Stimulated activated CD4-positive, alpha-beta T cell treated with anti-CD3 and anti-CD28 coated beads, Interleukin-2, amount 100 ng/mL, for 24 hours (primary cell): ENCODE measurements at regions not wholly inside any gene's neighbourhood (a gene's known extent, or its start where the extent isn't known, plus 50 kb on each side); places are given as distances from the start of the nearest gene placed in this dataset.
"Not testable (repeated sequence)": the region's sequence is repeated elsewhere in the genome, so short reads cannot be mapped to it uniquely, and the experiment has no call there.

Experiments
- DNase-seq, 2 donors: peaks; one replicate each; pipeline ENCODE4 v3.0.0-alpha.2; 2020

DNA sequence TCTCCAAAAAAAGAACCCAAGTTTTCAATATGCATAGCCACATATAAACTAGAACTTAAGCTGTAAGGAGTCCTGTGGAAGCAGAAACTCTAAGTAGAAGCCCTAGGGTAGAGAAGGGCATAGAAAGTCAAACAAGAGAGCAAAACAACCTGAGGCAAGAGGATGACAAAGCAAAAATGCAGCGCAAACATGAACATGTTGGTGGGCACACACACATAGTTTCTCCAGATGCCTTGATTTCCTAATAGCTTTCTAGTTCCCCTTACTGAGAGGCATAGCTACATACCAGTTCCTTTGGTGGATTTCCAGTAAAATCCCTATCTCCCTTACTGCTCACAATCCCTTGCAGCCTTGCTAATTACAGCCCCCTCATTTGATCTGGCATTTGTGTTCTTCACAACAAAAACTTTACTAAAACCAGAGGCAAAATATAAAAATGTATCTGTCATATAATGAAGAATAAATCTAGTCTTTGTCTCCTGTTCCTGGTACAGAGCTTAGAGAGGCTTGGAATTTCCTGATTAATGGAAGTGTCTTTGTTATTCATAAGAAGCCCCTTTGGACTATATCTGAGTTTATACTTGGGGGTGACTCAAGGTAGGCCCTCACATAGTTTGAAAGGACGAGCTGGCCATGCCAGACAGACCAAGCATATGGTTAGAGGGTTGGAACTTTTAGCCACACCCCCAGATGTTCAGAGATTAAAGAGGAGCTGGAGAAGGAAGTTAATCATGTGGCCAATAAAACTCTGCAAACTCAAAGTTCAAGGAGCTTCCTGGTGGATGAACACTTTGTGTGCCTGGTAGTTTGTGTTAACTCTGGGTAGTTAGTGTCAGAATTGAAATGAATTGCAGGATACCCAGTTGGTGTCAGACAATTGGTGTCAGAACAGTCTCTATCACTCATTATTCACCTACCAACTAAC is 52.7 kb upstream of the ZCCHC13 start:
- no peak for DNase-seq

DNA sequence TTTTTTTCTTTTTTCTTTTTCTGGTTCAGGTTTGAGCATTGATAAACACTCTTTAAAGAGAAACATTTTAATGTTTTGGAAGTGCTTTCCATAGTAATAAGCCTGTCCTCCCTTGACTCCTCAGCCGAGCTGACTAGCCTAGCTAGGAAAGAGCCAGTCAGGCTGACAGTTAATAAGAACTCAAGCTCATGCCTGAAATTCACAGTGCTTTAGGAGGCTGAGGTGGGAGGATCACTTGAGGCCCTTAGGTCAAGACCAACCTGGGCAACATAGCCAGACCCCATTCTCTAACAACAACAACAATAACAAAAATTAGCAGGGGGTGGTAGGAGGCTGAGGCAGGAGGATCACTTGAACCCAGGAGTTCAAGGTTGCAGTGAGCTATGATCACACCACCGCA is 53.4 kb upstream of the ZCCHC13 start:
- no peak for DNase-seq

DNA sequence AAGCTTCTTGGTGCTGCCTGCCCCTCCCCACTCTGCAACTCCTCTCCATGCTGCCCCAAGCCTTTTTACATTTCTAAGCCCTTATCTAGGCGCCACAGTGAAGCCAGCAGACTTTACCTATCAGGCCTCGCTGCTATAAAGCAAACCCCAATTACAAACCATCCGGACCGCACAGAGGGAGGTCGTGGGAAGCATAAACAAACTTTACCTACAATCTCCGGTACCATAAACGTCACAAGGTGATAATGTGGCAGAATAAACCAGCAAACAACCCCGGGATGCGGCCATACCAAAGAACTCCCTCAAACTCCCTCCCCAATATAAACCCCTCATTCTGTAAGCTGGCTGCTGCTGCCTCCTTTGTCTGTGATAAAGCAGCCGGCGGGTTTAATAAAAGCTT is 54.0 kb upstream of the ZCCHC13 start:
- DNase-seq = no peak

DNA sequence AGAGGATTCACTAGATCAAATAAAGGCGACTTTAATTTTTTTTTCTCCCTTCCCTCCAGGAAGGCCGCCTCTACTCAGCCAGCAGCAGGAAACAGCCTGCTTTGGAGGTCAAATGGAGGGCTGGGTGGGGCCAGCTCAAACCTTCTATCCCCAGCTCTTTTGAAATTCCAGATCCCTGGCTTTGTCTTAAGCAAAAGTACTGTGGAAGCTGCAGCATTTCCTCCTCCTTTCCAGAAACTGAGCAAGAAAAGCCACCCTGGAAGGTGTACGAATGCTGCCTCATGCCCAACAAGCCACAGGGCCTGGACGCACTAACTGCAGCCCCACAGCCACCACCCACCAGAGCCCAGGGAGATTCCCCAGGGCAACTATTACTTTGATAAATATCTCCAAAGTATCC is 55.1 kb upstream of the ZCCHC13 start:
- DNase-seq = no peak

DNA sequence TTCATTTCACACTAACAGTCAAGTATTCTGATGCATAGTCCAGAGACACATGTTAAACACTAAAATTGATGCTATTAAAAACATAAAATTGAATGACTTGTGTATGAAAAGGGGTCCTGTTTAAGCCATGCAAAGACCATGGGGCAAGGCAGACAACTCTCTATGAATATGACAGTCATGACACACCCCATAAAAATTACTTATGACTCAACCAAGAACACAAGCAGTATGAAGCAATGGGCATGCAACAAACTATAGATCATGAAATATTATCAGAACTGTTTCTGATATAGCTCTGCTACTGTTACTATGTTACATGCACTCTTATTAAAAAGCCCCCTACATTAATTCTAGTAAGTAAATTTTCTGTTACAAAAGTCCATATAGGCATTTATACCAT is 57.5 kb upstream of the ZCCHC13 start:
- no peak for DNase-seq

DNA sequence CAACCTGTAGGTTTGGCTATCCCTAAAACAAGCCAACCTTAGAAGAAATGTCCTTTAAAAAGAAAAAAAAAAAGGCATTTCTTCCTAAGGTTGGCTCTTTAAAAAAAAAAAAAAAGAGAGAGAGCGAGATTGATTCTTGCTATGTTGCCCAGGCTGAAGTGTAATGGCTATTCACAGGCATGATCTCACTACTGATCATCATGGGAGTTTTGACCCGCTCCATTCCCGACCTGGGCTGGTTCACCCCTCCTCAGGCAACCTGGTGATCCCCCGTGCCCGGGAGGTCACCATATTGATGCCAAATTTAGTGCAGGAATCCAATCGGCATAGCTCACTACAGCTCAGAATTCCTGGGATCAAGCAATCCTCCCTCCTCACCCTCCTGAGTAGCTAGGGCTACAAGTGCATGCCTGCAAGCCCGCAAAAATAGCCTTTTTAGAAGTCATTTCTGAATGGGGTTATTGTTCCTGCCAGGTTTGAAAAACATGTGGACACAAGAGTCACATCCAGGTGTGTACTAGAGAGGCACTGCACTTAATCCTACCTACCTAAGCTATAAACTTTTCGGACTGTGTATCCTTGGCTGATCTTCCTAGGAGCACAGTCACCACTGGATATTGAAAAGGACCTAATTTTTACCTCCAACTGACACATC is 61.4 kb upstream of the ZCCHC13 start:
- DNase-seq = no peak

DNA sequence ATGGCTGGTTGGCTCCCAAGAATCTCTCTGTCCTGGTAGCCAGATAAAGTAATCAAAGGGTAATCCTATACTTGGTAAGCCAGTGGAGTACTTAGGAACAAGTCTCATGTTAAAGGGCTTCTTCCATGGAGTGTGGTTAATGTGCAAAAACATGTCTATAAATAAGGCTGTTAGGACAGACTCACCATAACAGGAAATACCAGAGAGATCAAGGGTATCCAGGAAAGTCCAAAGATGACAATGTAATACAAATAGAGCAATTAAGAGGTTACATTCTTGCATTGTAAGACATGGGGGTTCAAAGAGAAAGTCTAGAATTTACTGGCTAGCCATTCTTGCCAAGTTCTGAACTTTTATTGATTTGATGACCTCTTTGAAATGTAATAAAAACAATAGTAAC is 61.9 kb upstream of the ZCCHC13 start:
- DNase-seq = no peak

DNA sequence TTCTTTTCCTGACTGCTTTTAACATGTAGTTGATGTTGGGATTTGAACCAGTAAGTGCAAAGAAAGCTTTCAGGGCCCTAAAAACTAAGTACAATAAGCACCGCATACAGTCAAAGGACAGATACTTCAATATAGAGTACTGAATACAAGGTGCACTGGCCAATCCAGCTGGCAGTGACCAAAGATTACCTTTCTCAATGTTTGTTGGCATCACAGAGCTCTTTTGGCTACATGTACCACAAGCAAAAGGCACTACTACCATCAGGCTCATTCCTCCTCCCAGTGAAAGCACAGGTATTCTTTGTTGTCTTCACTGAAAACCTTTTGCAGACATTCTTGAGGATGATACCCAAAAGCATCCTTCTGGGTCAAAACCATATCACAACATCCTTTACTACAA is 65.2 kb upstream of the ZCCHC13 start:
- DNase-seq = no peak

DNA sequence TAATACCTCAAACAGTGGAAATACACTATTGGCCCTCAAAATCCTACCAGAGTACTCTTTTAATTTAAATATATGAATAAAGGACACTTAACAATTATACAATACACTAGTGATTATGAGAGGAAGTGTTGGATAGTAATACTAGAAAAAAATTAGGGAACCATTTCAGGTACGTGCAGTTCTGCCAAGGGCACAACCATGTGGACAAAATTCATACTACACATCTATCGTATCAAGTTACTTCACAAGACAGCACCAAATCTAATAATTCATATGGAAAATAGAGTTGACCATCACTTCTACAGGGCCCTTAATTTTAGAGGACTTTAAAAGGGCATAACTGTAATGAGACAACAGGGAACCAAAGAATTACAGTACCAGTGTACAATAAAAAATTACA is 69.2 kb upstream of the ZCCHC13 start:
- DNase-seq = no peak

DNA sequence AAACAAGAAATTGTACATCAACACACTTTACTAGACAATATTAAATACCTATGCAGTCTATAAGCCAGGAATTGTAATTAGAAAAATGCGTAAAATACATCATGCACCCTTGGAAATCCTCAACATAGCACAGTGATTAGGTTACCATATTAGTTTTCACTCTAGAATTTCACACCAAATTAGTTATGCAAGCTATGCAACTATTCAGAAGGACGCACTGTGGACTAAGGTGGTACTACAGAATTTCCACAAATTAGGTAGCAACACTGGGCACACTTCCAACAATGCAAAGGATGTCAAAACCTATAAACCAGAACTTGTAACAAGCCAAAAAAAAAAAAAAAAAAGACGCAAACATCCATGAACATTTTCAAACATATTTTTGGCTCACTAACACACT is 71.1 kb upstream of the ZCCHC13 start:
- no peak for DNase-seq

DNA sequence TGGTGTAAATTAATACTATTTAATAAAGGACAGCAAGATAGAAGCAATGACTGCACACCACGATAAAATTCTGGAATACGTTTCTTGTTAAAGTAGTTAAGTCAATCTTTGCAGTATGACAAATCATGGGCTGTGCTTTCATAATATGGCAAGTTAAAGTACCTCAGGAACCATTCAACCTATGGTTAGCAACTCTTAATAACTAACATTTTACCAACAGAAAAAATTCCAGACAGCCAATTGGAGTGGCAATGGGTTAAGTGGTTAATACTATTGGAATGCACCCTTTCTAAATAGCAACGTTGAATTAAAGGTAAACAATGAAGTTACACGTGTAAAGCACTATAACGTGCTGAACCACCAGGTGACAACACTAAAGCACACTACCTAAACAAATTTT is 72.4 kb upstream of the ZCCHC13 start:
- no peak for DNase-seq

DNA sequence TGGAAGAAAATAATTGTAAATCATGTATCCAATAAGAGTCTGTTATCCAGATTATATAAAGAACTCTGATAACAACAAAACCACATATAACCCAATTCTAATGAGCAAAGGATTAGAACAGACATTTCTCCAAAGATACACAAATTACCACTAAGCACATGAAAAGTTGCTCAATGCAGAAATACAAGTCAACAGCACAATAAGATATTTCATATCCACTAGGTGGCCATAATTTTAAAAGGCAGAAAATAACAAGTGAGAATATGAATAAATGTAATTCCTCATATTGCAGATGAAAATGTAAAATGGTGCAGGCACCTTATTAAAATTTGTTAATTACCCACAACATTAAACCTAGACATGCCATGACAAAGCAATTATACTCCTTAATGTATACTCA is 73.9 kb upstream of the ZCCHC13 start:
- DNase-seq = no peak

DNA sequence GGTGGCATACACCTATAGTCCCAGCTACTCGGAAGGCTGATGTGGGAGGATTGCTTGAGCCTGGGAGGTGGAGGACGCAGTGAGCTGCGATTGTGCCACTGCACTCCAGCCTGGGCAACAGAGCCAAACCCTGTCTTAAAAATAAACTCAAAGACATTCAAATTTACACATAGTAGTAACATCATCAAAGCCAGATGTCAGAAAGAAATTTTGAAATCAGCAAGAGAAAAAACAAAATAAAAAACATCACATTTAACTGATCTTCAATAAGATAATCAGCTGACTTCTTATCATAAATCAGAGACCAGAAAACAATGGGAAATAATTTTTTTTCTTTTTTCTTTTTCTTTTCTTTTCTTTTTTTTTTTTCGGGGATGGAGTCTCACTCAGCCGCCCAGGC is 78.9 kb upstream of the ZCCHC13 start:
- no peak for DNase-seq

DNA sequence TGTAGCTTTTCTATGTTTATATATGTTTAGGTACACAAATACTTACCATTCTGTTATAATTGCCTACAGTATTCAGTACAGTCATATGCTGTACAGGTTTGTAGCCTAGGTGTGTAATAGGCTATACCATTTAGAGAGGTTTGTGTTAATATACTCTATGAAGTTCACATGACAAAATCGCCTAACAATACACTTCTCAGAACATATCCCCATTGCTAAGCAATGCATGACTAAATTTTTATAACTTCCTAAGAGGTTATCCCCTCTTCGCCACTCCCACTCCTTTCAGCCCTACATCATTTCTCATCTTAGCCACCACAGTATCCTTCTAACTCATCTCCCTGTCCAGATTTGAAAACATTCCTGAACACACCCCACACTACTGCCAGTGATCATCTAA is 83.7 kb upstream of the ZCCHC13 start:
- DNase-seq = no peak

DNA sequence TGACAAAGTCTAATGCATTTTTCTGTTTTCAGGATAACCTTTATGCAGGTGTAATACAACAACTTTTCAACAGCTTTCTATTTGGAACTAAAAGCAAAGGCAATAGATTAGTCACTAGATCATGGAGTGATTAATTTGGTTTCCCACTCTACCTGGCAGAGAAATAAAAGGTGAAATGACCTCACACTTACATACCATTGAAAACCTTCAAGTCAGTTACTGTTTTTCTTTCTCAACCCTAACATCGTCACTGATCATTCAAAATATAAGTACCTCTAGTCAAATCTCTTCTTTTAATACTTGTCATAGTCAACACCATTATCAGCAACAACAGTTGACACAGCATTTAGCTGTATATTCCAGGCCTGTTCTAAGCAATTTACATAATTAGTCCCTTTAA is 85.1 kb upstream of the ZCCHC13 start:
- DNase-seq = no peak

DNA sequence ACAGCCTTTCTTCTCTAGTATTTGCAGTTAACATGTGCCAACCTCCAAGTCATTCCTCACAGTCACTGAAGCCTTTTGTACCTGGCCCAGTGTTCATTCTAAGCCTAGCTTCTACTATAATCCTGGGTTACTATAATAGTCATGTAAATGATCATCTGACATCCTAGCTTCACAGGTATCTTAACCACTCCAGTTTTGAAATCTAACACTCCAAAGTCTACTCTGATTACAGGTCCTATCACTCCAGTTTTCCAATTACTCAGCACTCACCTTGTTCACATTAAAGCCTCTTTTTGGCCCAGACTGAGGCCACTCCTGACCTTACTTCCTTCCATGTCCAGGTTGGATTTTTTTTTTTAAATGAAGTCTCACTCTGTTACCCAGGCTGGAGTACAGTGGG is 87.6 kb upstream of the ZCCHC13 start:
- DNase-seq = no peak

DNA sequence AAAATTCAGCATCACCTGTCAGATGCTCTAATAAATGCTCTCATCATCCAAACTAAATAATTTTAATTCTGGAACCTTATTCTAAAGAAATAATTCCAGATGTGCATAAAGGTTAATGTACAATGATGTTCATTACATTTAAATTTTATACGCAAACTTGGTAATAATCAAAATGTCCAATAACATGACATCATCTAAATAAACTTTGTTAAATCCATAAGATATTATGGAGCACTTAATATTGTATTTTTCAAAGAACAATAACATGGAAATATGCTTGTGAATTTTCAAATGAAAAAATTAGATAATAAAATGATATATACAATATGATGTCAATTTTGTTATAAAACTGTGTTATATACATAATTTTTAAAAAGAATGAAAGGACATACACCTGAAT is 92.1 kb upstream of the ZCCHC13 start:
- DNase-seq = no peak

DNA sequence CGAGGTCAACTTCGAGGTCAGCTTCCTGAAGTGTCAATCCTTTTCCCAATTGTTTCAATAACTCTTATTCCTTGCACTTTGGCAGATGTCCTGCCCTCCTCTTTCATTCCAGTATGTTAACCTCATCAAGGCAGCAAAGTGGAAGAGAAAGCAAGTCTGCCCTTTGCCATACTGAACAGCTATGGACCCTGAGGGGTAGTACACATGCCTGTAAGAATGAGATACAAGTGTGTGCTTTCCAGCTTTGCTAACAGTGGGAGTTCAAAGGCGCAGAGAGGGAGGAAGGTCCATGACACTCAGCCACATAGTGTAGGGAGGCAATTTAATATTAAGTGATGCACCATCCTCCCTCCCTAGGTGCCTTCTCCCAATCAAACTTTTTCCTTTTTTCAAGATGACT is 96.4 kb upstream of the ZCCHC13 start:
- no peak for DNase-seq

DNA sequence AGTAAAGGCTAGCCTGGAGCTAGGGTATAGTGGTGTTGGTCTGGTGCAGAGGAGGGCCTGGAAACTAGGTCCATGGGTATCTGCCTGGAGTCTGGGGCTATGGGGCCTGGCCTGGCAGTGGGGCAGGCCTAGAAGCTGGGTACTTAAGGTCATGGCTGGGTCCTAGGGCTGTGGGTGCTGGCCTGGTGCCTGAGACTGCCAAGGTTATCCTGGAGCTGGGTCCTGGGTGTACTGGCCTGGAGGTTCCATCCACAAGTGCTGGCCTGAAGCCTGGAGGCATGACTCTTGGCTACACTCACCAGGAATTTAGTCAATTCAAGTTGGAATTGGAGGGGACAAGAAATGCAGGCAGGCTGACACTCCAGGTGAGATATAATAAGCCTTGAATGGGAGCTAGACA is 108.4 kb upstream of the ZCCHC13 start:
- no peak for DNase-seq

DNA sequence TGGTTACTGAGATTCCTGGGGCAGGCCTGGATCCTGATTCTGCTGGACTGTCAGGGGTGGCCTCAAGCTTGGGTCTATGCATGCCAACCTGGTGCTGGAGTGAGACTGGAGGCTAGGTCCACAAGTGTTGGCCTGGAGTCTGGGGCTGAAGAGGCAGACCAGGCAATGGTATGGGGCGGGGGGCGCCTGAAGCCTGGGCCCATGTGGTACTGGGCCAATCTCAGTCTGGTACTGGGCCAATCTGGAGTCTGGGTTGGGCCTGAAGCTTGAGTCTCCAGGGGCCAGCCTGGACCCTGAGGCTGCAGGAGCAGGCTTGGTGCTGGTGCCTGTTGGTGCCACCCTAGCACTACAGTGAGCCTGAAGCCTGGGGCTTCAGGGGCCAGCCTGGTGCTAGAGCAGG is 108.9 kb upstream of the ZCCHC13 start:
- DNase-seq = no peak

DNA sequence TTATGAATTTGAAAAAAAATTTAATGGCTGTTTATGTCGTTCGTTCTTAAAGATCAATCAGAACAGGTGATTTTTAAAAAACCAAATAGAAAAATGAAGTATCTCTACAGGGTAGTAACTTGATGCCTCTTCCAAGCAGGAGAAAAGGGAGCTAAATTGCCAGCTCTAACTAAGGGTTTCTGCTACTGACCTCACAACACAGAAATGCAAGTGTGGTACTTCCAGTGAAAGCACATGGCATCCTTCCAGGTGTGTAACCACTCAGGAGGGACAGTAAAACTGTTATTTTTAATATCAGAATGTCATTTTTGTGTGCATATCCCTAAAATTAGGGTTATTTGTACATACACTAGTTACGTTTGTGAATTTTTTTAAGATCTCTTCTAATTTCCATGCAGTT is 116.8 kb upstream of the ZCCHC13 start:
- no peak for DNase-seq

DNA sequence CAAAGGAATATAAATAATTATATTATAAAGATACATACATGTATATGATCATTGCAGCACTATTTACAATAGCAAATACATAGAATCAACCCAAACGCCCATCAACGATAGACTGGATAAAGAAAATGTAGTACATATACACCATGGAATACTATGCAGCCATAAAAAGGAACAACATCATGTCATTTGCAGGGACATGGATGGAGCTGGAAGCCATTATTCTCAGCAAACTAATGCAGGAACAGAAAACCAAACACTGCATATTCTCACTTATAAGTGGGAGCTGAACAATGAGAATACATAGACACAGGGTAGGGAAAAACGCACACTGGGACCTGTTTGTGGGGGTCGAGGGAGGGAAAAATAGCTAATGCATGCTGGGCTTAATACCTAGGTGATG is 120.9 kb upstream of the ZCCHC13 start:
- DNase-seq = not testable (repeated sequence)

DNA sequence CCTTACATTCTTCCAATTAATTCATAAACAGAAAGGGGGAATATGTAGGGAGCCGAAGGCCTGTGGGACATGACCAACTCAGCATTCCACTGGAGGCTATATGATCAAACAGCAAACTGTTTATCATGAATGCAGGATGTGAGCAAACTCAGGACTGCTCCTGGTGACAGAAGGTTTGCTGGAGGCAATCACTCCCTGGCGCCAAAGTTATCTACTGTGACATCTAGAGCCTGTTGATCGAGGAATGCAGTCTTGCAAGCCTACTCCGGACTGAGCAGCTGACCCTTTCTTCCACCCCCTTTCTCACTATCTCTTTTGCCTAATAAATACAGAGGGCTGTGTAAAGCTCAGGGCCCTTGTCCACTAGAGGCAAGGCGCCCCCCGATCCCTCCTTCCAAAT is 122.0 kb upstream of the ZCCHC13 start:
- DNase-seq = not testable (repeated sequence)

DNA sequence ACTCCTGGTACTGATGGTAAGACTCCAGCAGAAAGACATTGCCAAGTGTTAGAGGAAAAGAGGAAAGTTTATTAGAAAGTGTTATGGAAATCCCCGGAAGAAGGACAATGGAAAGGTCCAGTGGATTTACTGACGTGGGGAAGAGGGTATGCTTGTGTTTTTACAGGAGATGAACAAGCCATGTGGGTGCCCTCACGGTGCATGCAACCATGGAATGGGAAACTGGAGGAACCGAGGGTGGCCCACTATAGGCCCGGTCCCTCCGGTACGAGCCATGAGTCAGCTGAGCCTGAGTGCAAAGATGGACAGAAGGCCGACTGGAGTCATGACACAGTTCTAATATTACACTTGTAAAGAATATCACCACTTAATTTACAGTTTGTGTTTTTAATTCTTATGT is 123.3 kb upstream of the ZCCHC13 start:
- DNase-seq = no peak

DNA sequence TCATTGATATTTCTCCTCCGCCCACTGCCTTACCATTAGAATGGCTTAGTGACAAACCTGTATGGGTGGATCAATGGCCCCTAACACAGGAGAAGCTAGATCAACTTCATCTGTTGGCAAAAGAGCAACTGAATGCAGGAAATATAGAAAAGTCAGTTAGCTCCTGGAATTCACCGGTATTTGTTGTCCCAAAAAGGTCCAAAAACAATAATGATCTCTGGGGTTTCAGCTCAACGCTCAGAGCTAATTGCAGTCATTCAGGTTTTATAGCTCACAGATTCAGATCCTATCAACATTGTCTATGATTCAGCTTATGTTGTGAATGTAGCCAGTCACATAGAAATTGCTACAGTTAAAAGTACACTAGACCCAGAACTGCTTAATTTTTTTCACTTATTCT is 124.0 kb upstream of the ZCCHC13 start:
- DNase-seq = no peak
